GM10248 (cell line): ENCODE measurements at regions not wholly inside any gene's neighbourhood (a gene's known extent, or its start where the extent isn't known, plus 50 kb on each side); places are given as distances from the start of the nearest gene placed in this dataset.

Experiments
- CTCF ChIA-PET: fragments of 300-600 bp; sonication (Branson Sonifier 250); formaldehyde crosslinking; extraction: SDS; loops from one replicate; lab custom pipeline; 2021; ENCODE audit warnings: antibody characterized with exemption; lab: Yijun Ruan, JAX
- POLR2A ChIA-PET: fragments of 350-650 bp; sonication (Branson Sonifier 250); formaldehyde crosslinking; extraction: SDS; loops from one replicate; lab custom pipeline; 2020; ENCODE audit warnings: antibody characterized with exemption; lab: Yijun Ruan, JAX
- DNase-seq: peaks from one replicate; pipeline ENCODE4 v3.0.0; 2012; ENCODE audit errors: extremely low spot score
- CTCF ChIP-seq: IDR thresholded peaks from 2 replicates; pipeline ENCODE4 v1.5.1; 2012; ENCODE audit warnings: mild to moderate bottlenecking, low read depth; ENCODE audit errors: extremely low read depth, missing control alignments, control extremely low read depth

GRCh38 chr6:12555781-12556180 lies 160.8 kb upstream of the PHACTR1 start:
- ChIA-PET CTCF (no interaction called here), POLR2A (no interaction called here)
- no peak for TF ChIP-seq CTCF

GRCh38 chr6:12557765-12558164 lies 158.8 kb upstream of the PHACTR1 start:
- ChIA-PET POLR2A (no interaction called here), CTCF (interaction anchor here (0.9 to 1.2 kb wide), 5 partner anchors 12 to 53 kb away, joined by 3 to 6 read pairs (median 3); no protein-coding TSS in a partner anchor)

More at GRCh38 chr6:12555781-12556180, 160.8 kb upstream of the PHACTR1 start:
- DNase-seq: no peak

GRCh38 chr6:12560315-12560714 lies 156.3 kb upstream of the PHACTR1 start:
- ChIA-PET CTCF (interaction anchor here (1.2 to 2.6 kb wide), 3 partner anchors 11 to 13 kb away, joined by 3 to 9 read pairs (median 5); no protein-coding TSS in a partner anchor), POLR2A (no interaction called here)
- TF ChIP-seq CTCF: no peak
- no peak for DNase-seq

More at GRCh38 chr6:12557765-12558164, 158.8 kb upstream of the PHACTR1 start:
- no peak for DNase-seq
- TF ChIP-seq CTCF: no peak

GRCh38 chr6:12566618-12567123 lies 149.9 kb upstream of the PHACTR1 start:
- CTCF ChIA-PET: no interaction called here
- TF ChIP-seq CTCF: no peak
- POLR2A ChIA-PET: no interaction called here
- no peak for DNase-seq

GRCh38 chr6:12567682-12568081 lies 148.9 kb upstream of the PHACTR1 start:
- DNase-seq: no peak
- ChIA-PET POLR2A (no interaction called here), CTCF (interaction anchor here (1.0 kb wide), 1 partner anchor 63 kb away, joined by 3 read pairs; no protein-coding TSS in a partner anchor)
- TF ChIP-seq CTCF: no peak

- DNase-seq: no peak
- CTCF ChIA-PET: interaction anchor here (1.3 to 1.5 kb wide), 2 partner anchors 11 to 36 kb away, joined by 3 to 6 read pairs; no protein-coding TSS in a partner anchor
- TF ChIP-seq CTCF: no peak
- POLR2A ChIA-PET: no interaction called here
Observed at GRCh38 chr6:12569646-12570045, 146.9 kb upstream of the PHACTR1 start.
